ENCODE measurements at regions not wholly inside any gene's neighbourhood (a gene's known extent, or its start where the extent isn't known, plus 50 kb on each side); places are given as distances from the start of the nearest gene placed in this dataset.
"Not testable (repeated sequence)": the region's sequence is repeated elsewhere in the genome, so short reads cannot be mapped to it uniquely, and the experiment has no call there.

DNA sequence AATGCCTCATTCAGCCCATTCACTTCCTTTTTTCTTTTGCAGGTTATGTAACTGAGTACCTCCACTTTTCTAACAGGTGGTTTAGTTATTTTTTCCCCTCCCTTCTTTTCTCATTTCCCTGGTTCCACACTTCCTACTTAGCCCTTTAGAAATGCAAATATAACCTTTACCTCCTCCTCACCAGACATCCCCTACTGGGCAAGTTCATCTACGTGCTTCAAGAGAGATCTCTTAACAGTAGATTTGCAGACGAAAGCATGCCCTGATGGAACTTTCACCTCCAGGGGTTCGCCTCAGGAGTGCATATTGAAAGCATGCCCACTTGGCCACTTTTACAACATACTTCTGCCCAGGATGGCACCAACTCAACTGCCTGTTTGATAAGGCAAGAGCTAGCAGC, 314.1 kb upstream of the LRRC3B start:
- CTCF ChIA-PET: no interaction called here

GRCh38 chr3:26309536-26309935, 313.0 kb upstream of the LRRC3B start:
- CTCF ChIA-PET; DNase-seq (ENCODE audit: low spot score); H3K27ac ChIP-seq; POLR2A ChIA-PET (ENCODE audit: low non-redundant PET): not testable (repeated sequence)

More for the DNA sequence above, 314.1 kb upstream of the LRRC3B start:
- no peak for DNase-seq (ENCODE audit: low spot score)
- TF ChIP-seq CTCF (conservative IDR thresholded peaks at IDR 0.05; ENCODE audit: low read depth): no peak
- H3K27ac ChIP-seq: no peak overlapping the region
- POLR2A ChIA-PET (ENCODE audit: low non-redundant PET): no interaction called here

DNA sequence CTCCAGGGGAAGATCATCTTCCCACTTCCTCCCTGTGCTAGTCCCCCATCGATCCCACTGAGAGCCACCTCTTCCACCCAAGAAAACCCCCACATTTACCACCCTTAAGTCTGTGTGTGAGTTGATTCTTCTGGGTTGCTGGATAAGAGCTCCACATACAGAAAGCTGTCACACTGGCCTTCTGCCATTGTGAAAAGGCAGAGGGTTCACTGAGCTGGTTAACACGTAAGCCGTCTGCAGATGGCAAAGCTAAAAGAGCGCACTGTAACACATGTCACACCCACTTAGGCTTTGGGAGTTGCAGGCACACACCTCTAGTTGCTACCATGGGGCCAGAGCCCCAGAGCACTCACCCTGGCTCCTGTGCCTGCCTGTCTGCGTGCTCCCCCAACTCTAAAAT, 309.8 kb upstream of the LRRC3B start:
- no peak for DNase-seq (ENCODE audit: low spot score)
- POLR2A ChIA-PET (ENCODE audit: low non-redundant PET): no interaction called here
- no peak overlapping the region for H3K27ac ChIP-seq
- TF ChIP-seq CTCF (conservative IDR thresholded peaks at IDR 0.05; ENCODE audit: low read depth): no peak
- CTCF ChIA-PET: no interaction called here

GRCh38 chr3:26316472-26316871, 306.1 kb upstream of the LRRC3B start:
- H3K27ac ChIP-seq: no peak overlapping the region
- ChIA-PET POLR2A (ENCODE audit: low non-redundant PET) (no interaction called here), CTCF (no interaction called here)
- DNase-seq (ENCODE audit: low spot score): no peak
- TF ChIP-seq CTCF (conservative IDR thresholded peaks at IDR 0.05; ENCODE audit: low read depth): no peak

- POLR2A ChIA-PET (ENCODE audit: low non-redundant PET); H3K27ac ChIP-seq; DNase-seq (ENCODE audit: low spot score); CTCF ChIA-PET: not testable (repeated sequence)
Observed at GRCh38 chr3:26323741-26324140, 298.8 kb upstream of the LRRC3B start.

DNA sequence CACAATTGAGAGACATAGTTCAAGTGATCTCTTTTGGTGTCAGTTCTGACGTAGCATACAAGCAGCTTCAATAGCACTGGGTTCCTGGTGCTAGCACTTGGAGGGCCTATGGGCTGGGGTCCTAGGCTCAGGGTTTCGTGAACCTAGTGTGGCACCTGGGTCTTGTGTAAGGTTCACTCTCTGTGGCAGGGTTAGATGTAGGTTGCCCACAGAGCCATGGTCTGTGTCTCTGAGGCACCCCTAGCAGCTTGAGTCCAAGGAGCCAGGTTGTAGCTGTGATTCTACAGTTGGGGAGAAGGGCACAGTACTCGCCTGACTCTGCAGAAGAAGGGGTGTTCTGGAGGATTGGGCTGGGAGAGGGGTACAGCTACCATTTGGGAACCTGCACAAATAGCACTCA, 282.6 kb upstream of the LRRC3B start:
- no peak overlapping the region for H3K27ac ChIP-seq
- no peak for DNase-seq (ENCODE audit: low spot score)
- no peak for TF ChIP-seq CTCF (conservative IDR thresholded peaks at IDR 0.05; ENCODE audit: low read depth)
- CTCF ChIA-PET: no interaction called here
- POLR2A ChIA-PET (ENCODE audit: low non-redundant PET): no interaction called here

- ChIA-PET CTCF (no interaction called here), POLR2A (ENCODE audit: low non-redundant PET) (no interaction called here)
- H3K27ac ChIP-seq: no peak overlapping the region
- TF ChIP-seq CTCF (conservative IDR thresholded peaks at IDR 0.05; ENCODE audit: low read depth): no peak
- no peak for DNase-seq (ENCODE audit: low spot score)
Observed at GRCh38 chr3:26343647-26344046, 278.9 kb upstream of the LRRC3B start.

DNA sequence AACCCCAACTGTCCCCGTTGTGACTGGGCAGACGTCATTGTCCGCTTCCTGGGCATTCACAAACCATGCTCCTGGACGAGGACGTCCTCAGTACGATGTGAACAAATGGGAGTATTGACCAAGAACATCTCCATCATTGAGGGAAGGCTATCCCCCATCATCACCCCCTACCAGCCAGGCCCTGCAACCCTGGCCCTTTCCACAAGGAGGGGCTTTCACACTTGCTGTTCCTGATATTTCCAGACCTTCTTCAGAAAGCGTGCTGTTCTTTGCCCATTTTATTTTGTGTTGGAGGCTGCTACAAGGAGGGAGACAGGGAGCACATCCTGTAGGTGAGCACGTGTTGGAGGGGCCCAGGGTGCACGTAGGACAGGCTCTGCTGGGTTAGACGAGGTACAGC, 277.0 kb upstream of the LRRC3B start:
- TF ChIP-seq CTCF (conservative IDR thresholded peaks at IDR 0.05; ENCODE audit: low read depth): no peak
- DNase-seq (ENCODE audit: low spot score): no peak
- no peak overlapping the region for H3K27ac ChIP-seq
- CTCF ChIA-PET: no interaction called here
- POLR2A ChIA-PET (ENCODE audit: low non-redundant PET): no interaction called here

Measured in RWPE1 (cell line).